ENCODE measurements at regions not wholly inside any gene's neighbourhood (a gene's known extent, or its start where the extent isn't known, plus 50 kb on each side); places are given as distances from the start of the nearest gene placed in this dataset.
A peak's percentile ranks its signal among the peaks of the same experiment; 100 is the strongest.
"Not testable (repeated sequence)": the region's sequence is repeated elsewhere in the genome, so short reads cannot be mapped to it uniquely, and the experiment has no call there.

DNA sequence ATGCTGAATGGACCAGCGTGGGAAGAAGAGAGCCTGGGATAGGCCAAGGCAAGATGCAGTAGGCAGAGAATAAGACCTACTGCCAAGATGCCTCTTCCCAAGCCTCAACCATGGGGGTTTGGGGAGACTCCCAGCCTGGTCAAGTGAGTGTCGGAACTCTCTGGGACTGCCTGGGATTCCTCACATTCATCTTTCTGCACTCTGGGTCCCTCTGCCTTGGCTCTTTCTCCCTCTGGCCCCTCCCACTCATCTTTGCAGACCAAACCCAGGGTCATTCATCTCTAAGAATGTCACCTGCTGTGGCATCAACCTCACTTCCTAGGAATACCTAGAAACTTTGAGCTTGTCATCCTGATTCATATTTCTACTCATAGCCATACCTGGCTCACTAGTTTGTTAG, 211.3 kb upstream of the HNRNPA3 start:
- DNase-seq (ENCODE audit: low read depth): no peak
- TF ChIP-seq, protein P1, sequence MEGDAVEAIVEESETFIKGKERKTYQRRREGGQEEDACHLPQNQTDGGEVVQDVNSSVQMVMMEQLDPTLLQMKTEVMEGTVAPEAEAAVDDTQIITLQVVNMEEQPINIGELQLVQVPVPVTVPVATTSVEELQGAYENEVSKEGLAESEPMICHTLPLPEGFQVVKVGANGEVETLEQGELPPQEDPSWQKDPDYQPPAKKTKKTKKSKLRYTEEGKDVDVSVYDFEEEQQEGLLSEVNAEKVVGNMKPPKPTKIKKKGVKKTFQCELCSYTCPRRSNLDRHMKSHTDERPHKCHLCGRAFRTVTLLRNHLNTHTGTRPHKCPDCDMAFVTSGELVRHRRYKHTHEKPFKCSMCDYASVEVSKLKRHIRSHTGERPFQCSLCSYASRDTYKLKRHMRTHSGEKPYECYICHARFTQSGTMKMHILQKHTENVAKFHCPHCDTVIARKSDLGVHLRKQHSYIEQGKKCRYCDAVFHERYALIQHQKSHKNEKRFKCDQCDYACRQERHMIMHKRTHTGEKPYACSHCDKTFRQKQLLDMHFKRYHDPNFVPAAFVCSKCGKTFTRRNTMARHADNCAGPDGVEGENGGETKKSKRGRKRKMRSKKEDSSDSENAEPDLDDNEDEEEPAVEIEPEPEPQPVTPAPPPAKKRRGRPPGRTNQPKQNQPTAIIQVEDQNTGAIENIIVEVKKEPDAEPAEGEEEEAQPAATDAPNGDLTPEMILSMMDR (conservative IDR thresholded peaks at IDR 0.05; ENCODE audit: control insufficient read depth, insufficient read depth, low read depth, low read length): no peak

DNA sequence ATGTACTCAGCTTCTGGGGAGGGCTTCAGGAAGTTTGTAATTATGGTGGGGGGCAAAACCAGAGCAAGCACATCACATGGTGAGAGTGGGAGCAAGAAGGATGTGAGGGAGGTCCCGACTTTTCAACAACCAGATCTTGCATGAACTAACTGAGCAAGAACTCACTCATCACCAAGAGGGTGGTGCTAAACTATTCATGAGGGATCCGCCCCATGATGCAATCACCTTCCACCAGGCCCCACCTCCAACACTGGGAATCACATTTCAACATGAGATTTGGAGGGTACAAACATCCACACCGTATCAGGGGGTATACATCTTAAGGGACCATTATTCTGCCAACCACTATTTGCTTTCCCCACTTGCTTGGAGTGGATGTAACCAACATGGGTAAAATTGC, 209.6 kb upstream of the HNRNPA3 start:
- H3K4me3 ChIP-seq (ENCODE audit: control insufficient read depth, low read depth, low read length): no peak overlapping the region
- TF ChIP-seq, protein P1 (conservative IDR thresholded peaks at IDR 0.05; ENCODE audit: control insufficient read depth, insufficient read depth, low read depth, low read length): no peak
- peak; percentile 29 for DNase-seq (ENCODE audit: low read depth)

More for the DNA sequence above, 211.3 kb upstream of the HNRNPA3 start:
- H3K4me3 ChIP-seq (ENCODE audit: control insufficient read depth, low read depth, low read length): no peak overlapping the region

DNA sequence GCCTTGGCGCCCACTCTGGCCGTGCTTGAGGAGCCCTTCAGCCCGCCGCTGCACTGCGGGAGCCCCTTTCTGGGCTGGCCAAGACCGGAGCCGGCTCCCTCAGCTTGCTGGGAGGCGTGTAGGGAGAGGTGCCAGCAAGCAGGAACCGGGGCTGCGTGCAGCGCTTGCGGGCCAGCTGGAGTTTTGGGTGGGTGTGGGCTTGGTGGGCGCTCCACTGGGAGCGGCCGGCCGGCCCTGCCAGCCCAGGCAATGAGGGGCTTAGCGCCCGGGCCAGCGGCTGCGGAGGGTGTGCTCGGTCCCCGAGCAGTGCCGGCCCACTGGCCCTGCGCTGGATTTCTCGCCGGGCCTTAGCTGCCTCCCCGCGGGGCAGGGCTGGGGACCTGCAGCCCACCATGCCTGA, 204.9 kb upstream of the HNRNPA3 start:
- not testable (repeated sequence) for H3K4me3 ChIP-seq (ENCODE audit: control insufficient read depth, low read depth, low read length); DNase-seq (ENCODE audit: low read depth)

DNA sequence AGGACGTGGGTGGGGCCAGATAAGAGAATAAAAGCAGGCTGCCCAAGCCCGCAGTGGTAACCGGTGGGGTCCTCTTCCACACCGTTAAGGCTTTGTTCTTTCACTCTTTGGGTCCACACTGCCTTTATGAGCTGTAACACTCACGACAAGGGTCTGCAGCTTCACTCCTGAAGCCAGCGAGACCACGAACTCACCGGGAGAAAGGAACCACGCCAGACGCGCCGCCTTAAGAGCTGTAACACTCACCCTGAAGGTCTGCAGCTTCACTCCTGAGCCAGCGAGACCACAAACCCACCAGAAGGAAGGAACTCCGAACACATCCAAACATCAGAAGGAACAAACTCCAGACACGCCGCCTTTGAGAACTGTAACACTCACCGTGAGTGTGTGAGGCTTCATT, 203.9 kb upstream of the HNRNPA3 start:
- DNase-seq (ENCODE audit: low read depth); H3K4me3 ChIP-seq (ENCODE audit: control insufficient read depth, low read depth, low read length): not testable (repeated sequence)

DNA sequence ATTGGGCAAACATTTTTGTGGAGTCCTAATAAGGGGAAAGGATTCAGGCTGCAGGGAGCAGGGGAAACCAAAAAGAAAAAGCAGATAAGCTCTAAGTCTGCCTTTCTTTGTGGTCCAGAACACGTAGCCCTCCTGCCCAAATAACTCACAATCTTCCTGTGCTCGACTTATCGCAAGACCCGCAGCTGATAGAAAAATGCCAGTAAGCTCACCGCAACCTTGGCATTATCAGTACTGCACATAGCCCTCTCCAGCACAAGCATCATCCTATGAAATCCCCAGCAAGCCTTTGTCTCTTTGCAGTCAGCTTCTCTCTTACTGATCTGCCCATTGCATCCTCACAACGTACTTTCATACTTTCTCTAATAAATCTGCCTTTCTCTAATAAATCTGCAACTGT, 202.4 kb upstream of the HNRNPA3 start:
- TF ChIP-seq, protein P1 (conservative IDR thresholded peaks at IDR 0.05; ENCODE audit: control insufficient read depth, insufficient read depth, low read depth, low read length): no peak
- no peak for DNase-seq (ENCODE audit: low read depth)
- H3K4me3 ChIP-seq (ENCODE audit: control insufficient read depth, low read depth, low read length): no peak overlapping the region

DNA sequence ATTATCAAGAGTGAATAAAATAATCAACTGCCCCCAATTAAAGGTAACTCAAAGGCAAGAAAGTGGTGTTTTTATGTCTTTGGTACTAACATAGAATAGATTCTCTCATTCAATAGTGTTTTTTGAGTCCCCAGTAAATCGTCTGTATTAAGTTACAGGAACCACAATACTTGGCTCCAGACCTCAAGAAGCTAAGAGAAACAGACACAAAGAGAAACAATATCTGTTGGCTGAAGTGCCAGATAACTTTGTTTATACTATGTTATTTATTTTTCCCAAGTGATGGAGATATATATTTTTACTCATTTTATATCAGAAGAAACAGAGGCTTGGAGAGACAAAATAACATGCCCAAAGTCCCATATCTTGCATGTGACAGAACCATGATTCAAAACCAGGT, 201.7 kb upstream of the HNRNPA3 start:
- no peak for DNase-seq (ENCODE audit: low read depth)
- TF ChIP-seq, protein P1 (conservative IDR thresholded peaks at IDR 0.05; ENCODE audit: control insufficient read depth, insufficient read depth, low read depth, low read length): no peak
- H3K4me3 ChIP-seq (ENCODE audit: control insufficient read depth, low read depth, low read length): no peak overlapping the region

DNA sequence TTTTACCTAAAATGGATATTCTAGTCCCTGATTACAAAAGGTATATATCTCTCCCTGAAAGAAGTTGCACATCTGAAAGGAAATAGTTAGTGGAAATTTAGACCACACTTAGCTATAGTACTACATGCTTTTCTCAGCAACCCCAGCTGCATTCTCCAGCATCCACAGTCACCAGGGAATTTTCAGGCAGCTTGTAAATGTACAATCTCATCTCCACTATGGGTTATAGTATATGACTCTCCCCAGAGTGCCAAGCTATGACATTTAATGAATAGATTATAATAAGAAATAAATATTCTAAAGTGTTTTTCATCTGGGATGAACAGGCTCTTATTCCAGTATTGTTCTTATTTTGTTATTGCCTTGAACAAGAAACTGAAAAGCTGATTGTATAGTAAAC, 197.6 kb upstream of the HNRNPA3 start:
- TF ChIP-seq, protein P1 (conservative IDR thresholded peaks at IDR 0.05; ENCODE audit: control insufficient read depth, insufficient read depth, low read depth, low read length): no peak
- DNase-seq (ENCODE audit: low read depth): no peak
- H3K4me3 ChIP-seq (ENCODE audit: control insufficient read depth, low read depth, low read length): no peak overlapping the region

DNA sequence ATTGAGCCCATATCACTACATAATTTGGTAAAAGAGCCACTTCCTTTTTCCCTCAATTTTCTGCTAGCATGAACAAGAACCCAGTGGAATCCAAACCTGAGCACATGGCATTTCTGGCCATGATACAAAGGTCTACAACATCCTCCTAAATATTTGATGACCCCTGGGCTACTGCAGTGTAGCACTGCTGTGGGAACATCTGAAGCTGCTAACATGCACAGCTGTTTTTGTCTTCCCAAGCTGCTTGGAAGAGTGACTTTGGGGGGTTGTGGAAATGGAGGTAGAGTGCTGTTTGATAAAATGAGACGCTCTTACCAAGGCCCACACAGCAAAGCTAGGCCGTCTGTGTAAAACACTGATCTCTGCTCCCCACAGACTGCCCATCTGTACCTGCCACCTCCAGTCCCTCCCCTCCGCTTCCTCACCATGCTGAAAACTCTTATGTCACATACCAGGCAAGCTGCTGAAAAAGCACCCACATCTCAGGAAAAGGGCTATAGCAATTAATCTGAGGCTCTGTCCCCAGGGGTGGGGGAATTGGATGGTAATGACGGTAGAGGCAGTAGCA, 197.2 kb upstream of the HNRNPA3 start:
- H3K4me3 ChIP-seq (ENCODE audit: control insufficient read depth, low read depth, low read length): no peak overlapping the region
- TF ChIP-seq, protein P1 (conservative IDR thresholded peaks at IDR 0.05; ENCODE audit: control insufficient read depth, insufficient read depth, low read depth, low read length): no peak
- DNase-seq (ENCODE audit: low read depth): no peak
